HepG2 (cell line): ENCODE measurements at regions not wholly inside any gene's neighbourhood (a gene's known extent, or its start where the extent isn't known, plus 50 kb on each side); places are given as distances from the start of the nearest gene placed in this dataset.
A peak's percentile ranks its signal among the peaks of the same experiment; 100 is the strongest.

Experiments used
- ATAC-seq: fragments of 200-7000 bp; cut with Tn5 transposase; 3 replicates; pipeline ENCODE4 v1.9.1; 2020; ENCODE audit warnings: mild to moderate bottlenecking, moderate library complexity
- BruUV-seq: library from RNA; stranded (reverse); fragments of 400-500 nt; replicated peaks from 2 replicates; lab custom pipeline; 2021; lab: Mats Ljungman, UMichigan
- CTCF ChIA-PET: fragments of 300-600 bp; formaldehyde crosslinking; extraction: SDS; loops from one replicate; lab custom pipeline; 2021; ENCODE audit warnings: low total read pairs, inconsistent platforms, low intra/inter-chr PET ratio; lab: Yijun Ruan, JAX
- POLR2A ChIA-PET: fragments of 350-600 bp; sonication (Branson Sonifier 250); formaldehyde crosslinking; loops from one replicate; lab custom pipeline; 2020; ENCODE audit warnings: antibody characterized with exemption, inconsistent platforms; lab: Yijun Ruan, JAX
- DNase-seq: peaks from one replicate; pipeline ENCODE4 v3.0.0-alpha.2; 2015; ENCODE audit warnings: low spot score
- FAIRE-seq: peaks from 3 replicates; lab custom pipeline; 2011; peaks lifted over from hg19 to GRCh38; lab: Jason Lieb, UNC
- H2AFZ ChIP-seq: one replicate; pipeline ENCODE4 v1.6.1; 2011; ENCODE audit warnings: low read length, inconsistent platforms
- H3K27ac ChIP-seq: fragments of 300-600 bp; 3 replicates; pipeline ENCODE4 v1.8.0; 2011; ENCODE audit warnings: mixed run types, mild to moderate bottlenecking, mixed read lengths, low read length, inconsistent platforms; ENCODE audit not compliant: insufficient read depth; ENCODE audit errors: extremely low read length
- H3K27me3 ChIP-seq, 2 experiments: fragments of 200-600 bp in 1 of 2; 2 replicates in 1 of 2; 3 replicates in 1 of 2; pipeline versions ENCODE4 v1.6.0 to v1.8.0; 2011; ENCODE audit warnings: low read length in 2 of 2, mild to moderate bottlenecking in 2 of 2, moderate library complexity in 2 of 2, inconsistent platforms in 1 of 2; ENCODE audit not compliant: insufficient read depth in 2 of 2, control insufficient read depth in 1 of 2
- H3K36me3 ChIP-seq, 2 experiments: fragments of 200-600 bp in 1 of 2; replicated peaks in 1 of 2; 2 replicates in 1 of 2; 3 replicates in 1 of 2; pipeline versions ENCODE4 v1.5.1 to v1.8.0; 2011; ENCODE audit warnings: low read length in 2 of 2, inconsistent platforms in 1 of 2; ENCODE audit not compliant: insufficient read depth in 2 of 2, control insufficient read depth in 1 of 2
- H3K4me1 ChIP-seq: 2 replicates; pipeline ENCODE4 v1.5.1; 2012; ENCODE audit warnings: low read length, inconsistent platforms; ENCODE audit not compliant: insufficient read depth
- H3K4me2 ChIP-seq: 2 replicates; pipeline ENCODE4 v1.6.0; 2011; ENCODE audit warnings: low read depth, low read length, inconsistent platforms
- H3K4me3 ChIP-seq, 3 experiments: fragments of 200-600 bp in 1 of 3; sonication (generic), shearing (Covaris generic) in 1 of 3; replicated peaks in 1 of 3; 2 replicates each; pipeline ENCODE4 v1.5.1; 2011 to 2016; ENCODE audit warnings: low read length in 3 of 3, inconsistent platforms in 2 of 3, low read depth in 2 of 3, mild to moderate bottlenecking in 2 of 3, control low read depth in 1 of 3, mixed read lengths in 1 of 3; ENCODE audit not compliant: insufficient read depth in 1 of 3
- H3K79me2 ChIP-seq: one replicate; pipeline ENCODE4 v1.6.1; 2011; ENCODE audit warnings: low read length, inconsistent platforms; ENCODE audit not compliant: insufficient read depth
- H3K9ac ChIP-seq: 2 replicates; pipeline ENCODE4 v1.6.0; 2011; ENCODE audit warnings: mild to moderate bottlenecking, low read depth, low read length, inconsistent platforms; ENCODE audit not compliant: insufficient read depth
- H3K9me3 ChIP-seq: 2 replicates; pipeline ENCODE4 v1.5.1; 2012; ENCODE audit warnings: mild to moderate bottlenecking, low read length
- H4K20me1 ChIP-seq: 2 replicates; pipeline ENCODE4 v1.6.0; 2011; ENCODE audit warnings: inconsistent platforms, mild to moderate bottlenecking, low read length, moderate library complexity; ENCODE audit not compliant: insufficient read depth
- MIER2 ChIP-seq: IDR thresholded peaks from 2 replicates; pipeline ENCODE4 v1.6.1; 2016; ENCODE audit warnings: missing biosample characterization, missing genetic modification reagents
- NCOR1 ChIP-seq: fragments of 200-600 bp; sonication (generic); IDR thresholded peaks from 2 replicates; pipeline ENCODE4 v1.7.0; 2017; ENCODE audit warnings: antibody characterized with exemption, low read length, borderline replicate concordance
- NFATC3 ChIP-seq: sonication (generic); formaldehyde crosslinking; IDR thresholded peaks from 2 replicates; pipeline ENCODE4 v1.5.1; 2020; ENCODE audit warnings: mild to moderate bottlenecking, missing genetic modification reagents
- NFKBIZ ChIP-seq: IDR thresholded peaks from 2 replicates; pipeline ENCODE4 v1.6.1; 2018; ENCODE audit warnings: missing genetic modification reagents, missing compliant biosample characterization
- POLR2G ChIP-seq: fragments of 200-400 bp; formaldehyde crosslinking; IDR thresholded peaks from 2 replicates; pipeline ENCODE4 v1.6.1; 2018; ENCODE audit warnings: mild to moderate bottlenecking, low read depth, low read length, moderate library complexity
- SIN3B ChIP-seq: fragments of 150-350 bp; IDR thresholded peaks from 2 replicates; pipeline ENCODE4 v1.6.1; 2014; ENCODE audit warnings: low read length
- SOX6 ChIP-seq, 2 experiments: fragments of 450-650 bp in 1 of 2; sonication (generic) in 1 of 2; formaldehyde crosslinking in 1 of 2; IDR thresholded peaks; 2 replicates each; pipeline versions ENCODE4 v1.4.0 to v1.6.1; 2017 to 2020; ENCODE audit warnings: antibody characterized with exemption in 1 of 2, mild to moderate bottlenecking in 1 of 2, missing genetic modification reagents in 1 of 2
- TBP ChIP-seq: sonication (generic); formaldehyde crosslinking; IDR thresholded peaks from 2 replicates; pipeline ENCODE4 v1.5.0; 2020; ENCODE audit warnings: missing genetic modification reagents
- ZFP82 ChIP-seq: sonication (generic); formaldehyde crosslinking; IDR thresholded peaks from 2 replicates; pipeline ENCODE4 v1.5.1; 2020; ENCODE audit warnings: mild to moderate bottlenecking, missing genetic modification reagents, borderline replicate concordance
- ZNF225 ChIP-seq: sonication (generic); formaldehyde crosslinking; IDR thresholded peaks from 2 replicates; pipeline ENCODE4 v1.4.0; 2020; ENCODE audit warnings: mild to moderate bottlenecking, missing genetic modification reagents
- ZNF256 ChIP-seq: sonication (generic); formaldehyde crosslinking; conservative IDR thresholded peaks from 2 replicates; pipeline ENCODE4 v1.4.0; 2020; ENCODE audit warnings: missing genetic modification reagents
- ZNF567 ChIP-seq: sonication (generic); formaldehyde crosslinking; IDR thresholded peaks from 2 replicates; pipeline ENCODE4 v1.8.1; 2023; ENCODE audit warnings: mild to moderate bottlenecking, missing genetic modification reagents, borderline replicate concordance
- WGBS: methylation state at CpG from one replicate; pipeline ENCODE4 v1.1.6; 2017; ENCODE audit warnings: low lambda C conversion rate; 5-methylcytosine and 5-hydroxymethylcytosine counted together
- in situ Hi-C: cut with HindIII; loops from 2 replicates; pipeline ENCODE4 v1.10.0; 2017; ENCODE audit warnings: low pct_unique_long_range_greater_than_20kb; ENCODE audit not compliant: extremely low pct_ligation_motif_present
- intact Hi-C: fragments of 100-400 bp; cut with micrococcal nuclease; formaldehyde crosslinking; loops from one replicate; pipeline ENCODE4 v1.10.0; 2022; ENCODE audit not compliant: unreplicated experiment
- TF ChIP-seq, protein P1 (sequence below): sonication (generic); formaldehyde crosslinking; IDR thresholded peaks from 2 replicates; pipeline ENCODE4 v1.4.0; 2020; ENCODE audit warnings: missing genetic modification reagents
- TF ChIP-seq, protein P2 (sequence below): sonication (generic); formaldehyde crosslinking; IDR thresholded peaks from 2 replicates; pipeline ENCODE4 v1.4.0; 2020; ENCODE audit warnings: missing genetic modification reagents, mild to moderate bottlenecking, borderline replicate concordance

DNA sequence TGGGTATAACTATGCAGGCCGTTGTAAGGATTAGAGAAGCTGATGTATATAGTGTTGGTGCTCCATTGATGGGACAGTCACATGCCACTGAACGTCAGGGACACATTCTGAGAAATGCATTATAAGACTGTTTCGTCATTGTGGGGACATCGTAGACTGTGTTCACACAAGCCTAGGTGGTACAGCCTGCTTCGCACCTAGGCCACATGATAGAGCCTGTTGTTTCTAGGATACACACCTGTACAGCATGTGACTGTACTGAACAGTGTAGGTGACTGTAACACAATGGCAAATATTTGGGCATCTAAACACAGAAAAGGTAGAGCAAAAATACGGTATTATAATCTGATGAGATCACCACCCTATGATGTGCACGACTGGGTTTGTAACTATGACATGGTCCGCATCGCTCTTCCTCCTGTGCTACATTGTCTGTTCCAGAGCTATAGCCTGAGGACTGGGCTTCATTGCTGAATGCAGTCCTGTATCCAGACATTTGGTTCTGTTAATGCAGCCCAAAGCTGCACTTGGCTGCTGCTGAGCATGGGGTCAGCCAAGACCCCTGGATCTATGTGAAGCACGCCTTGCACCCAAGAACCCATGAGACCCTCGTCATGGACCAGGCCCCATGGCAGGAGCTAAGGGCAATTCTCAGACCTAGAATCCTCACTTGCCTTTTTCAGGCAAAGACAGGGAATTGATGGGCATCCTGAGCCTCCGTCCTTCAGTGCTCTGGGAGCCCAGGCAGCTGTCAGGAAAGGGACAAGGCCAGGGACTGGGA lies 51.1 kb upstream of the THY1 start:
- FAIRE-seq, result no peak
- TF ChIP-seq ZNF225 (CRISPR knock-in tag) (no peak), ZNF256 (no peak), SOX6 (IDR thresholded peaks at IDR 0.05) (no peak), SOX6 (CRISPR knock-in tag; IDR thresholded peaks at IDR 0.05) (no peak), ZFP82 (no peak), TBP (no peak), SIN3B (no peak), MIER2 (no peak), NCOR1 (no peak), ZNF567 (CRISPR knock-in tag) (no peak), NFKBIZ (no peak), NFATC3 (no peak), POLR2G (no peak)
- TF ChIP-seq, protein P1, sequence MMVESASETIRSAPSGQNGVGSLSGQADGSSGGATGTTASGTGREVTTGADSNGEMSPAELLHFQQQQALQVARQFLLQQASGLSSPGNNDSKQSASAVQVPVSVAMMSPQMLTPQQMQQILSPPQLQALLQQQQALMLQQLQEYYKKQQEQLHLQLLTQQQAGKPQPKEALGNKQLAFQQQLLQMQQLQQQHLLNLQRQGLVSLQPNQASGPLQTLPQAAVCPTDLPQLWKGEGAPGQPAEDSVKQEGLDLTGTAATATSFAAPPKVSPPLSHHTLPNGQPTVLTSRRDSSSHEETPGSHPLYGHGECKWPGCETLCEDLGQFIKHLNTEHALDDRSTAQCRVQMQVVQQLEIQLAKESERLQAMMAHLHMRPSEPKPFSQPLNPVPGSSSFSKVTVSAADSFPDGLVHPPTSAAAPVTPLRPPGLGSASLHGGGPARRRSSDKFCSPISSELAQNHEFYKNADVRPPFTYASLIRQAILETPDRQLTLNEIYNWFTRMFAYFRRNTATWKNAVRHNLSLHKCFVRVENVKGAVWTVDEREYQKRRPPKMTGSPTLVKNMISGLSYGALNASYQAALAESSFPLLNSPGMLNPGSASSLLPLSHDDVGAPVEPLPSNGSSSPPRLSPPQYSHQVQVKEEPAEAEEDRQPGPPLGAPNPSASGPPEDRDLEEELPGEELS (CRISPR knock-in tag), result no peak
- TF ChIP-seq, protein P2, sequence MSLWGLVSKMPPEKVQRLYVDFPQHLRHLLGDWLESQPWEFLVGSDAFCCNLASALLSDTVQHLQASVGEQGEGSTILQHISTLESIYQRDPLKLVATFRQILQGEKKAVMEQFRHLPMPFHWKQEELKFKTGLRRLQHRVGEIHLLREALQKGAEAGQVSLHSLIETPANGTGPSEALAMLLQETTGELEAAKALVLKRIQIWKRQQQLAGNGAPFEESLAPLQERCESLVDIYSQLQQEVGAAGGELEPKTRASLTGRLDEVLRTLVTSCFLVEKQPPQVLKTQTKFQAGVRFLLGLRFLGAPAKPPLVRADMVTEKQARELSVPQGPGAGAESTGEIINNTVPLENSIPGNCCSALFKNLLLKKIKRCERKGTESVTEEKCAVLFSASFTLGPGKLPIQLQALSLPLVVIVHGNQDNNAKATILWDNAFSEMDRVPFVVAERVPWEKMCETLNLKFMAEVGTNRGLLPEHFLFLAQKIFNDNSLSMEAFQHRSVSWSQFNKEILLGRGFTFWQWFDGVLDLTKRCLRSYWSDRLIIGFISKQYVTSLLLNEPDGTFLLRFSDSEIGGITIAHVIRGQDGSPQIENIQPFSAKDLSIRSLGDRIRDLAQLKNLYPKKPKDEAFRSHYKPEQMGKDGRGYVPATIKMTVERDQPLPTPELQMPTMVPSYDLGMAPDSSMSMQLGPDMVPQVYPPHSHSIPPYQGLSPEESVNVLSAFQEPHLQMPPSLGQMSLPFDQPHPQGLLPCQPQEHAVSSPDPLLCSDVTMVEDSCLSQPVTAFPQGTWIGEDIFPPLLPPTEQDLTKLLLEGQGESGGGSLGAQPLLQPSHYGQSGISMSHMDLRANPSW (CRISPR knock-in tag), result no peak
- BruUV-seq, result no TSS peak
- POLR2A ChIA-PET, result interaction anchor here (1.1 to 1.6 kb wide), 2 partner anchors 84 to 155 kb away, joined by 3 read pairs; no protein-coding TSS in a partner anchor
- H3K9me3 ChIP-seq, result no peaks in the 10 kb centered on the region
- no peak overlapping the region for H3K4me2 ChIP-seq
- H3K4me1 ChIP-seq, result peaks cover 35% of the 10 kb centered on the region
- intact Hi-C loops (loop anchor here (2.0 to 5.0 kb wide), 3 partner anchors 93 to 267 kb away; partner anchors contain the start of genes CBL, RNF26 and USP2), in situ Hi-C loops (loop anchor here (5.0 to 10.0 kb wide), 3 partner anchors 97 to 279 kb away; partner anchors contain the start of gene RNF26)
- no peak overlapping the region for H3K27ac ChIP-seq
- H3K79me2 ChIP-seq, result no peaks in the 10 kb centered on the region
- no peaks in the 10 kb centered on the region; a peak in 1 of 5 replicates for H3K27me3 ChIP-seq
- CTCF ChIA-PET, result interaction anchor here (1.3 to 1.5 kb wide), 2 partner anchors 100 to 153 kb away, joined by 3 to 5 read pairs; no protein-coding TSS in a partner anchor
- no peaks in the 10 kb centered on the region for H4K20me1 ChIP-seq
- H2AFZ ChIP-seq, result no peak overlapping the region
- WGBS, result 86% methylated on average over 10 of the region's 12 CpGs
- ATAC-seq, result 0 out of 3 replicates have a peak, but pooled peaks have one; percentile 9
- no peak overlapping the region for H3K9ac ChIP-seq
- no peak overlapping the region for H3K4me3 ChIP-seq
- H3K36me3 ChIP-seq, result no peaks in the 10 kb centered on the region
- DNase-seq, result no peak
